HepG2 (cell line): ENCODE measurements at regions not wholly inside any gene's neighbourhood (a gene's known extent, or its start where the extent isn't known, plus 50 kb on each side); places are given as distances from the start of the nearest gene placed in this dataset.

ENCODE experiments used
- ATF7-NPFF ChIP-seq: sonication (generic); formaldehyde crosslinking; IDR thresholded peaks from 2 replicates; pipeline ENCODE4 v1.8.1; 2023; ENCODE audit warnings: mild to moderate bottlenecking, low read depth, missing genetic modification reagents, moderate library complexity
- ATRX ChIP-seq: sonication (generic); formaldehyde crosslinking; IDR thresholded peaks from 2 replicates; pipeline ENCODE4 v1.4.0; 2020; ENCODE audit warnings: missing genetic modification reagents, borderline replicate concordance
- HDAC2 ChIP-seq: sonication (generic); formaldehyde crosslinking; IDR thresholded peaks from 2 replicates; pipeline ENCODE4 v1.4.0; 2020; ENCODE audit warnings: missing genetic modification reagents
- HNRNPUL1 ChIP-seq: fragments of 200-400 bp; formaldehyde crosslinking; IDR thresholded peaks from 2 replicates; pipeline ENCODE4 v1.6.1; 2017; ENCODE audit warnings: low read depth, mild to moderate bottlenecking, low read length, moderate library complexity
- NONO ChIP-seq, 2 experiments: fragments of 450-650 bp in 1 of 2; sonication (generic) in 1 of 2; formaldehyde crosslinking in 1 of 2; IDR thresholded peaks in 1 of 2; conservative IDR thresholded peaks in 1 of 2; 2 replicates each; pipeline versions ENCODE4 v1.6.1 to v1.8.0; 2017 to 2022; ENCODE audit warnings: mild to moderate bottlenecking in 1 of 2, missing genetic modification reagents in 1 of 2, moderate library complexity in 1 of 2
- PHF8 ChIP-seq: sonication (generic); formaldehyde crosslinking; IDR thresholded peaks from 2 replicates; pipeline ENCODE4 v1.5.0; 2020; ENCODE audit warnings: missing genetic modification reagents
- RBM22 ChIP-seq: fragments of 200-400 bp; formaldehyde crosslinking; optimal IDR thresholded peaks from 2 replicates; pipeline ENCODE3; 2017; ENCODE audit warnings: mild to moderate bottlenecking, low read length, moderate library complexity
- TAF1 ChIP-seq: sonication (generic); formaldehyde crosslinking; IDR thresholded peaks from 2 replicates; pipeline ENCODE4 v1.4.0; 2020; ENCODE audit warnings: missing genetic modification reagents
- TCF7L2 ChIP-seq: IDR thresholded peaks from 2 replicates; pipeline ENCODE4 v1.6.1; 2011; ENCODE audit warnings: mild to moderate bottlenecking, low read depth, low read length, moderate library complexity
- ZNF24 ChIP-seq: fragments of 450-650 bp; IDR thresholded peaks from 2 replicates; pipeline ENCODE4 v1.6.1; 2017; ENCODE audit warnings: antibody characterized with exemption, mild to moderate bottlenecking
- TF ChIP-seq, protein P1 (sequence below): sonication (generic); formaldehyde crosslinking; conservative IDR thresholded peaks from 2 replicates; pipeline ENCODE4 v1.4.0; 2020; ENCODE audit warnings: mild to moderate bottlenecking, missing genetic modification reagents, moderate library complexity
- TF ChIP-seq, protein P2 (sequence below): sonication (generic); formaldehyde crosslinking; IDR thresholded peaks from 2 replicates; pipeline ENCODE4 v1.8.0; 2022; ENCODE audit warnings: missing genetic modification reagents, mild to moderate bottlenecking, borderline replicate concordance
- TF ChIP-seq, protein P3 (sequence below): sonication (generic); formaldehyde crosslinking; IDR thresholded peaks from 2 replicates; pipeline ENCODE4 v1.4.0; 2020; ENCODE audit warnings: mild to moderate bottlenecking, missing genetic modification reagents

DNA sequence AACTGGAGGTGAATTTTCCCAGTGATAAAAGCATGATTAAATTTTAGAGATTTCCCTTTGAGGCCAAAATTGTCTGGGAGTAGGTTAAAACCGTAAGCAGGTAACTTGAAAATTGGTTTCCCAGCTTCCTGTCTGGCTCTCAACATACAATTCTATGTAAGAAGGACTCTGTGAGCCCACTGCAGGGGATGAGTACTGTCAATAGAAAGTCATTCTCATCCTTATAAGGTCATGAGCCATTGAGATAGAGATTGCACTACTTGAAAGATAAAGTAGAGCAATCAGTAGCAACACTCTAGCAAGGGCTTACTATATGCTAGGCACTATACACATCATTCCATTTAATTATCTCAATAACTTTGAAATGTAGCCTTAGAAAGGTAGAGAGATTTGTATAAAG is 225.6 kb upstream of the HMGA2 start:
- TF ChIP-seq, protein P1, sequence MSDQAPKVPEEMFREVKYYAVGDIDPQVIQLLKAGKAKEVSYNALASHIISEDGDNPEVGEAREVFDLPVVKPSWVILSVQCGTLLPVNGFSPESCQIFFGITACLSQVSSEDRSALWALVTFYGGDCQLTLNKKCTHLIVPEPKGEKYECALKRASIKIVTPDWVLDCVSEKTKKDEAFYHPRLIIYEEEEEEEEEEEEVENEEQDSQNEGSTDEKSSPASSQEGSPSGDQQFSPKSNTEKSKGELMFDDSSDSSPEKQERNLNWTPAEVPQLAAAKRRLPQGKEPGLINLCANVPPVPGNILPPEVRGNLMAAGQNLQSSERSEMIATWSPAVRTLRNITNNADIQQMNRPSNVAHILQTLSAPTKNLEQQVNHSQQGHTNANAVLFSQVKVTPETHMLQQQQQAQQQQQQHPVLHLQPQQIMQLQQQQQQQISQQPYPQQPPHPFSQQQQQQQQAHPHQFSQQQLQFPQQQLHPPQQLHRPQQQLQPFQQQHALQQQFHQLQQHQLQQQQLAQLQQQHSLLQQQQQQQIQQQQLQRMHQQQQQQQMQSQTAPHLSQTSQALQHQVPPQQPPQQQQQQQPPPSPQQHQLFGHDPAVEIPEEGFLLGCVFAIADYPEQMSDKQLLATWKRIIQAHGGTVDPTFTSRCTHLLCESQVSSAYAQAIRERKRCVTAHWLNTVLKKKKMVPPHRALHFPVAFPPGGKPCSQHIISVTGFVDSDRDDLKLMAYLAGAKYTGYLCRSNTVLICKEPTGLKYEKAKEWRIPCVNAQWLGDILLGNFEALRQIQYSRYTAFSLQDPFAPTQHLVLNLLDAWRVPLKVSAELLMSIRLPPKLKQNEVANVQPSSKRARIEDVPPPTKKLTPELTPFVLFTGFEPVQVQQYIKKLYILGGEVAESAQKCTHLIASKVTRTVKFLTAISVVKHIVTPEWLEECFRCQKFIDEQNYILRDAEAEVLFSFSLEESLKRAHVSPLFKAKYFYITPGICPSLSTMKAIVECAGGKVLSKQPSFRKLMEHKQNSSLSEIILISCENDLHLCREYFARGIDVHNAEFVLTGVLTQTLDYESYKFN (CRISPR knock-in tag): no peak
- TF ChIP-seq TCF7L2 (no peak), ATRX (CRISPR knock-in tag) (no peak), RBM22 (no peak), ZNF24 (no peak), HDAC2 (CRISPR knock-in tag) (no peak), TAF1 (CRISPR knock-in tag) (no peak), PHF8 (CRISPR knock-in tag) (no peak), NONO (IDR thresholded peaks at IDR 0.05) (no peak), NONO (CRISPR knock-in tag; conservative IDR thresholded peaks at IDR 0.05) (no peak), HNRNPUL1 (no peak), ATF7-NPFF (CRISPR knock-in tag) (no peak)
- TF ChIP-seq, protein P2, sequence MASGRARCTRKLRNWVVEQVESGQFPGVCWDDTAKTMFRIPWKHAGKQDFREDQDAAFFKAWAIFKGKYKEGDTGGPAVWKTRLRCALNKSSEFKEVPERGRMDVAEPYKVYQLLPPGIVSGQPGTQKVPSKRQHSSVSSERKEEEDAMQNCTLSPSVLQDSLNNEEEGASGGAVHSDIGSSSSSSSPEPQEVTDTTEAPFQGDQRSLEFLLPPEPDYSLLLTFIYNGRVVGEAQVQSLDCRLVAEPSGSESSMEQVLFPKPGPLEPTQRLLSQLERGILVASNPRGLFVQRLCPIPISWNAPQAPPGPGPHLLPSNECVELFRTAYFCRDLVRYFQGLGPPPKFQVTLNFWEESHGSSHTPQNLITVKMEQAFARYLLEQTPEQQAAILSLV (CRISPR knock-in tag): no peak
- TF ChIP-seq, protein P3, sequence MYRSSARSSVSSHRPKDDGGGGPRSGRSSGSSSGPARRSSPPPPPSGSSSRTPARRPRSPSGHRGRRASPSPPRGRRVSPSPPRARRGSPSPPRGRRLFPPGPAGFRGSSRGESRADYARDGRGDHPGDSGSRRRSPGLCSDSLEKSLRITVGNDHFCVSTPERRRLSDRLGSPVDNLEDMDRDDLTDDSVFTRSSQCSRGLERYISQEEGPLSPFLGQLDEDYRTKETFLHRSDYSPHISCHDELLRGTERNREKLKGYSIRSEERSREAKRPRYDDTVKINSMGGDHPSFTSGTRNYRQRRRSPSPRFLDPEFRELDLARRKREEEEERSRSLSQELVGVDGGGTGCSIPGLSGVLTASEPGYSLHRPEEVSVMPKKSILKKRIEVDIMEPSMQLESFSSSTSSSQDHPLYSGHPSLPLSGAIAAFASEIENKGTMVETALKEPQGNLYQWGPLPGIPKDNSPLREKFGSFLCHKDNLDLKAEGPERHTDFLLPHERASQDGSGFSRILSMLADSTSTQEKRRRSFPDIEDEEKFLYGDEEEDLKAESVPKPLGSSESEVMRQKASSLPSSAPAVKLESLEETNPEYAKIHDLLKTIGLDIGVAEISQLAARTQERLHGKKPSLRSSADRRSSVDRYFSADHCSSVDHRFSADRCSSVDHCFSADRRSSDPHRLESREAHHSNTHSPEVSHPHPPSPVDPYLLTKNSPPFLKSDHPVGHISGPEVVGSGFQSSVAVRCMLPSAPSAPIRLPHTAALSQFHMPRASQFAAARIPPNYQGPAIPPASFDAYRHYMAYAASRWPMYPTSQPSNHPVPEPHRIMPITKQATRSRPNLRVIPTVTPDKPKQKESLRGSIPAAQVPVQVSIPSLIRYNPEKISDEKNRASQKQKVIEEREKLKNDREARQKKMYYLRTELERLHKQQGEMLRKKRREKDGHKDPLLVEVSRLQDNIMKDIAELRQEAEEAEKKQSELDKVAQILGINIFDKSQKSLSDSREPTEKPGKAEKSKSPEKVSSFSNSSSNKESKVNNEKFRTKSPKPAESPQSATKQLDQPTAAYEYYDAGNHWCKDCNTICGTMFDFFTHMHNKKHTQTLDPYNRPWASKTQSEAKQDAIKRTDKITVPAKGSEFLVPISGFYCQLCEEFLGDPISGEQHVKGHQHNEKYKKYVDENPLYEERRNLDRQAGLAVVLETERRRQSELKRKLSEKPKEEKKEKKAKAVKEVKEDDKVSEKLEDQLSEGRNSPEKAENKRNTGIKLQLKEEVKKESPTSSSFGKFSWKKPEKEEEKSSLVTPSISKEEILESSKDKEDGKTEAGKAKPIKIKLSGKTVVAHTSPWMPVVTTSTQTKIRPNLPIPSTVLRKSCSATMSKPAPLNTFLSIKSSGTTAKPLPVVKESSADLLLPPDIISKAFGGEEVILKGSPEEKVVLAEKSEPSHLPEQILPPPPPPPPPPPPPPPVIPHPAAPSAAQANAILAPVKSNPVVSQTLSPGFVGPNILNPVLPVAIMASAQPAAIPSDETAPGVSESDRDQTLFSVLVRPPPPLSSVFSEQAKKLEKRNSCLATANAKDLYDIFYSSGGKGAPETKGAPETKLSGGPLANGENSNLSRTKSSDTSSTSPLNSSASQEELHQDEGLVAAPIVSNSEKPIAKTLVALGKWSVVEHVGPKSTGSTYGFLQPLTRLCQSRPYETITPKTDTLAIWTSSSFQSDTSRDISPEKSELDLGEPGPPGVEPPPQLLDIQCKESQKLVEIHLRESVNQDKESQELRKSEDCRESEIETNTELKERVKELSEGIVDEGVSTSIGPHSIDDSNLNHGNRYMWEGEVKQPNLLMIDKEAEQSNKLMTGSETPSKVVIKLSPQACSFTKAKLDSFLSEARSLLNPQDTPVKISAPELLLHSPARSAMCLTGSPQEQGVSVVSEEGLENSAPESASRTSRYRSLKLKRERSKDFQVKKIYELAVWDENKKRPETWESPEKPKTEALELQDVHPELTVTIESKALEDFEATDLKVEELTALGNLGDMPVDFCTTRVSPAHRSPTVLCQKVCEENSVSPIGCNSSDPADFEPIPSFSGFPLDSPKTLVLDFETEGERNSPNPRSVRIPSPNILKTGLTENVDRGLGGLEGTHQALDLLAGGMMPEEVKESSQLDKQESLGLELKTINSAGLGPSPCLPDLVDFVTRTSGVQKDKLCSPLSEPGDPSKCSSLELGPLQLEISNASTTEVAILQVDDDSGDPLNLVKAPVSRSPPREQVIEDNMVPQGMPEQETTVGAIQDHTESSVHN (CRISPR knock-in tag): no peak
